ENCODE measurements at regions not wholly inside any gene's neighbourhood (a gene's known extent, or its start where the extent isn't known, plus 50 kb on each side); places are given as distances from the start of the nearest gene placed in this dataset.

GRCh38 chr9:73655363-73655762, 503.7 kb downstream of the ANXA1 start:
- H3K27me3 Mint-ChIP-seq (ENCODE audit: insufficient read depth, low read depth, poor library complexity) = no peaks in the 10 kb centered on the region
- Histone ChIP-seq H3K4me1 (ENCODE audit: insufficient read depth) (peaks cover 30% of the 10 kb centered on the region), H2AFZ (no peak overlapping the region), H4K20me1 (replicated peaks; ENCODE audit: insufficient read depth) (no peaks in the 10 kb centered on the region), H3K36me3 (ENCODE audit: insufficient read depth) (no peaks in the 10 kb centered on the region), H3K4me2 (no peak overlapping the region), H3K79me2 (replicated peaks; ENCODE audit: insufficient read depth) (no peaks in the 10 kb centered on the region), H3F3A (replicated peaks; ENCODE audit: low read depth) (no peaks in the 10 kb centered on the region), H3K4me3 (no peak overlapping the region), H3K27ac (ENCODE audit: low read depth) (no peak overlapping the region), H3K27me3 (ENCODE audit: insufficient read depth) (no peaks in the 10 kb centered on the region), H3K9me2 (ENCODE audit: insufficient read depth) (0 out of 2 replicates have a peak, but pooled peaks cover 2% of the 10 kb centered on the region)
- ATAC-seq (no peak), DNase-seq (ENCODE audit: low spot score) (no peak)
- no peaks in the 10 kb centered on the region for H3K36me3 Mint-ChIP-seq (ENCODE audit: low read depth)
- no peak overlapping the region for H3K4me3 Mint-ChIP-seq
- peaks cover 25% of the 10 kb centered on the region for H3K4me1 Mint-ChIP-seq
- no peaks in the 10 kb centered on the region for H3K9me3 Mint-ChIP-seq
- no peak overlapping the region for H3K27ac Mint-ChIP-seq
- TF ChIP-seq ZNF462 (CRISPR knock-in tag; IDR thresholded peaks at IDR 0.05) = no peak
- no peak for TF ChIP-seq ZNF114 (CRISPR knock-in tag; IDR thresholded peaks at IDR 0.05)
- no peak for TF ChIP-seq CREB1 (CRISPR knock-in tag; IDR thresholded peaks at IDR 0.05; ENCODE audit: low read depth)
- TF ChIP-seq EZH2 (IDR thresholded peaks at IDR 0.05; ENCODE audit: low read depth, unreplicated experiment) = no peak
- TF ChIP-seq, protein P1, sequence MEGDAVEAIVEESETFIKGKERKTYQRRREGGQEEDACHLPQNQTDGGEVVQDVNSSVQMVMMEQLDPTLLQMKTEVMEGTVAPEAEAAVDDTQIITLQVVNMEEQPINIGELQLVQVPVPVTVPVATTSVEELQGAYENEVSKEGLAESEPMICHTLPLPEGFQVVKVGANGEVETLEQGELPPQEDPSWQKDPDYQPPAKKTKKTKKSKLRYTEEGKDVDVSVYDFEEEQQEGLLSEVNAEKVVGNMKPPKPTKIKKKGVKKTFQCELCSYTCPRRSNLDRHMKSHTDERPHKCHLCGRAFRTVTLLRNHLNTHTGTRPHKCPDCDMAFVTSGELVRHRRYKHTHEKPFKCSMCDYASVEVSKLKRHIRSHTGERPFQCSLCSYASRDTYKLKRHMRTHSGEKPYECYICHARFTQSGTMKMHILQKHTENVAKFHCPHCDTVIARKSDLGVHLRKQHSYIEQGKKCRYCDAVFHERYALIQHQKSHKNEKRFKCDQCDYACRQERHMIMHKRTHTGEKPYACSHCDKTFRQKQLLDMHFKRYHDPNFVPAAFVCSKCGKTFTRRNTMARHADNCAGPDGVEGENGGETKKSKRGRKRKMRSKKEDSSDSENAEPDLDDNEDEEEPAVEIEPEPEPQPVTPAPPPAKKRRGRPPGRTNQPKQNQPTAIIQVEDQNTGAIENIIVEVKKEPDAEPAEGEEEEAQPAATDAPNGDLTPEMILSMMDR (conservative IDR thresholded peaks at IDR 0.05; ENCODE audit: low read depth in 2 of 2) = no peak
- no peak for TF ChIP-seq NANOG (IDR thresholded peaks at IDR 0.05; ENCODE audit: borderline replicate concordance)
